ENCODE measurements at regions not wholly inside any gene's neighbourhood (a gene's known extent, or its start where the extent isn't known, plus 50 kb on each side); places are given as distances from the start of the nearest gene placed in this dataset.
"Not testable (repeated sequence)": the region's sequence is repeated elsewhere in the genome, so short reads cannot be mapped to it uniquely, and the experiment has no call there.

DNA sequence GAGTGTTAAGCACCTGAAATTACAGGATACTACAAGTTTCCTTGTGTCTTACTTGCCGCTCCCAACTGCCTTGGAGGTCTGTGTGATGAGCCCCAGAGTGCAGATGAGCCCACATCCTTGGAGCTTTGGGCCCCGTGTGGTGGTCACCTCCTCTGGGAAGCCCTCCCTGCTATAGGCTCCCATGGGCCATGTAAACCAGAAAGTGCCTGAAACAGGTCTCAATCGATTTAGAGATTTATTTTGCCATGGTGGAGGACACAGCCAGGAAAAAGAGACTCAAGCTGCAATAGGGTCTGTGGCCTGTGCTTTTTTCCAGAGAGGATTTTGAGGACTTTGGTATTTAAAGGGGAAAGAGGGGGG is 89.4 kb upstream of the KCTD7 start:
- H3K4me3 ChIP-seq (replicated peaks in 1 of 2; ENCODE audit: low read depth in 2 of 2, low read length in 2 of 2) = no peak overlapping the region
- TF ChIP-seq, protein P1, sequence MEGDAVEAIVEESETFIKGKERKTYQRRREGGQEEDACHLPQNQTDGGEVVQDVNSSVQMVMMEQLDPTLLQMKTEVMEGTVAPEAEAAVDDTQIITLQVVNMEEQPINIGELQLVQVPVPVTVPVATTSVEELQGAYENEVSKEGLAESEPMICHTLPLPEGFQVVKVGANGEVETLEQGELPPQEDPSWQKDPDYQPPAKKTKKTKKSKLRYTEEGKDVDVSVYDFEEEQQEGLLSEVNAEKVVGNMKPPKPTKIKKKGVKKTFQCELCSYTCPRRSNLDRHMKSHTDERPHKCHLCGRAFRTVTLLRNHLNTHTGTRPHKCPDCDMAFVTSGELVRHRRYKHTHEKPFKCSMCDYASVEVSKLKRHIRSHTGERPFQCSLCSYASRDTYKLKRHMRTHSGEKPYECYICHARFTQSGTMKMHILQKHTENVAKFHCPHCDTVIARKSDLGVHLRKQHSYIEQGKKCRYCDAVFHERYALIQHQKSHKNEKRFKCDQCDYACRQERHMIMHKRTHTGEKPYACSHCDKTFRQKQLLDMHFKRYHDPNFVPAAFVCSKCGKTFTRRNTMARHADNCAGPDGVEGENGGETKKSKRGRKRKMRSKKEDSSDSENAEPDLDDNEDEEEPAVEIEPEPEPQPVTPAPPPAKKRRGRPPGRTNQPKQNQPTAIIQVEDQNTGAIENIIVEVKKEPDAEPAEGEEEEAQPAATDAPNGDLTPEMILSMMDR (IDR thresholded peaks at IDR 0.05; ENCODE audit: low read depth, low read length) = no peak
- DNase-seq (ENCODE audit: low read depth in 2 of 2) = no peak

DNA sequence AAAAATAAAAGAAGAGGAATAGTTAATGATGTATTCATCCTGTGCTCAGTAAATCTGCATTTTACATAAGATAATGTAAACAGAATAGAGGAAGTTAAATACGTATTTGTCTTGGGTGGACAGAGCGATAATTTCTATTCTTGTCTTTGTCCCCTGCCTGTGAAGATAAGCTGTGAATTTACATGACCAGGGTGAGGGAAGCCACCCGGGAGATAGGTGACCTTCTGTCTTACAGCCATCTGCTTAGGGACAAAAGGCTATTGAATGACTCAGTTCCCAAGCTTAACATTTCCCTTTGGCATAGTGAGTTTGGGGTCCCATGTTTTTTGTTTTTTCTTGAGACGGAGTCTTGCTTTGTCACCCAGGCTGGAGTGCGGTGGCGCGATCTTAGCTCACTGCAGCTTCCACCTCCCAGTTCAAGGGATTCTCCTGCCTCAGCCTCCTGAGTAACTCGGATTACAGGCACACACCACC is 88.7 kb upstream of the KCTD7 start:
- DNase-seq (ENCODE audit: low read depth in 2 of 2) = no peak
- no peak overlapping the region for H3K4me3 ChIP-seq (replicated peaks in 1 of 2; ENCODE audit: low read depth in 2 of 2, low read length in 2 of 2)
- TF ChIP-seq, protein P1 (IDR thresholded peaks at IDR 0.05; ENCODE audit: low read depth, low read length) = no peak

- DNase-seq (ENCODE audit: low read depth in 2 of 2) = peak in 1 of 2 donors; percentile 20
- H3K4me3 ChIP-seq (replicated peaks in 1 of 2; ENCODE audit: low read depth in 2 of 2, low read length in 2 of 2) = no peak overlapping the region
- TF ChIP-seq, protein P1 (IDR thresholded peaks at IDR 0.05; ENCODE audit: low read depth, low read length) = no peak
These were observed 86.6 kb upstream of the KCTD7 start for GRCh38 chr7:66542049-66542448.

DNA sequence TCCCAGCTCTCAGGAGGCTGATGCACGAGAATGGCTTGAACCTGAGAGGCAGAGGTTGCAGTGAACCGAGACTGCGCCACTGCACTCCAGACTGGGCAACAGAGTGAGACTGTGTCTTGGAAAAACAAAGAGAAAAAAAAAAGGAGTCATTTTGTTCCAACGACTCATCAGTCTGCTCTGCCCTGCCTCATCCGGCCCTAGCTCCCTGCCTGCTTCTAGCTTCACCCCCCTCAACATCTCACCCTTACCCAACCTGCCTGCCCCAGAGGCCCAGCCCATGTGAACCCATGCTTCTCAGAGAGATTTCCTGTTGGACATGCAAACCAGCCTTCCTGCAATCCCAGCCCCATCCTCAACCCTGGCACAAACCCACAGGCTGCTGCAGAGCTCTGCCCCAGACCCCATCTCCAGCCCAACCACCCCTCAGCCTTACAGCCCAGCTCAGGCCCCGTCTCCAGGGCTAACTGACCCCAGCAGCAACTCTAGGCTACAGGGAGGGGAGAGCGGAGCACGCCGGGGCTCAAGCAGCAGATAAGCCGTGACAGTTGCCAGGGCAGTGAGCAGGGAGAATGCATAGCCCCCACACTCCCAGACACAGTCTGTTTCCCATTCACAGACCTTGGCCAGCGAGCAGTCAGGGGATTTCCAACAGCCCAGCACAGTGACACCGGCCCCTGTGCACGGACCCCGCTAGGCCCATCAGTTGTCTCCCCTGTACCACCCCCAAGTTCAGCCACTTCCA is 86.0 kb upstream of the KCTD7 start:
- DNase-seq (ENCODE audit: low read depth in 2 of 2) = peak; percentile 41 to 70
- H3K4me3 ChIP-seq (replicated peaks in 1 of 2; ENCODE audit: low read depth in 2 of 2, low read length in 2 of 2) = no peak overlapping the region
- TF ChIP-seq, protein P1 (IDR thresholded peaks at IDR 0.05; ENCODE audit: low read depth, low read length) = no peak

DNA sequence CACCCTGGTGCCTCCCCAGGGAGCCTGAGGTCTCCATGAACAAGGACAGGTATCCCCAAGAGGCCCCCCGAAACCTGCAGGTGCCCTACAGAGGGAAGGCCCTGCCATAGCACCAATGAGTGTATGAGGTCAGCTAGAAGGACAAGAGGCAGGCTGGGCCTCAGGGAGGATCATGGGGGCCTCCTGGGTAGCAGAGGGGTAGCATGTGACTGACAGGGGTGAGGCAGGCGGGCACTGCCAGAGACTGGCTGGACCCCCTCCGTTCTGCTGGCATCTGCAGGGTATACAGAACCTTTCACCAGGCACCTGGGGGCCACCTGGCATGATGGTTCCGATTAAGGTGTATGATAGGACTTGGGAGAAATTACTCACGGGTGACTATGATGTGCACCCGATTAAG is 79.2 kb upstream of the KCTD7 start:
- TF ChIP-seq, protein P1 (IDR thresholded peaks at IDR 0.05; ENCODE audit: low read depth, low read length) = no peak
- no peak overlapping the region for H3K4me3 ChIP-seq (replicated peaks in 1 of 2; ENCODE audit: low read depth in 2 of 2, low read length in 2 of 2)
- DNase-seq (ENCODE audit: low read depth in 2 of 2) = no peak

GRCh38 chr7:66553001-66553400 is 75.7 kb upstream of the KCTD7 start:
- no peak for DNase-seq (ENCODE audit: low read depth in 2 of 2)
- no peak overlapping the region for H3K4me3 ChIP-seq (replicated peaks in 1 of 2; ENCODE audit: low read depth in 2 of 2, low read length in 2 of 2)
- TF ChIP-seq, protein P1 (IDR thresholded peaks at IDR 0.05; ENCODE audit: low read depth, low read length) = no peak

GRCh38 chr7:66553675-66554074 is 75.0 kb upstream of the KCTD7 start:
- DNase-seq (ENCODE audit: low read depth in 2 of 2); H3K4me3 ChIP-seq (replicated peaks in 1 of 2; ENCODE audit: low read depth in 2 of 2, low read length in 2 of 2): not testable (repeated sequence)

- not testable (repeated sequence) for H3K4me3 ChIP-seq (replicated peaks in 1 of 2; ENCODE audit: low read depth in 2 of 2, low read length in 2 of 2); DNase-seq (ENCODE audit: low read depth in 2 of 2)
These were observed 74.4 kb upstream of the KCTD7 start for GRCh38 chr7:66554291-66554690.

- H3K4me3 ChIP-seq (replicated peaks in 1 of 2; ENCODE audit: low read depth in 2 of 2, low read length in 2 of 2); DNase-seq (ENCODE audit: low read depth in 2 of 2): not testable (repeated sequence)
These were observed 73.7 kb upstream of the KCTD7 start for GRCh38 chr7:66554842-66555430.
